ENCODE measurements at regions not wholly inside any gene's neighbourhood (a gene's known extent, or its start where the extent isn't known, plus 50 kb on each side); places are given as distances from the start of the nearest gene placed in this dataset.
"Not testable (repeated sequence)": the region's sequence is repeated elsewhere in the genome, so short reads cannot be mapped to it uniquely, and the experiment has no call there.

DNA sequence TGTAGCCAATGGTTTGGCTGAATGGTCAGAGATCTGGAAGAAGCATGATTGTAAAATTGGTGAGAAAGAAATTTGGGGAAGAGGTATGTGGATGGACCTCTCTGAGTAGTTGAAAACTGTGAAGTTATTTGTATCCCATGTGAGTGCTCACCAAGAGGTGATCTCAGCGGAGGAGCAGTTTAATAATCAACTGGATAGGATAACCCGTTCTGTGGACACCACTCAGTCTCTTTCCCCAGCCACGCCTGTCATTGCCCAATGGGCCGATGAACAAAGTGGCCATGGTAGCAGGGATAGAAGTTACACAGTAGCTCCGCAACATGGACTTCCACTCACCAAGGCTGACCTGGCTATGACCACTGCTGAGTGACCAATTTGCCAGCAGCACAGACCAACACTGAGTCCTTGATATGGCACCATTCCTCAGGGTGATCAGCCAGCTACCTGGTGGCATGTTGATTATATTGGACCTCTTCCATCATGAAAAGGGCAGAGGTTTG, 257.4 kb upstream of the ATXN7L3B start (continued):
- TF ChIP-seq REST (IDR thresholded peaks at IDR 0.05; ENCODE audit: unreplicated experiment): no peak
- TF ChIP-seq CTCF (conservative IDR thresholded peaks at IDR 0.05; ENCODE audit: low read depth in 2 of 2): no peak
- no peak for TF ChIP-seq POLR2AphosphoS5 (IDR thresholded peaks at IDR 0.05; ENCODE audit: low read depth)

GRCh38 chr12:74281401-74282180, 256.0 kb upstream of the ATXN7L3B start:
- H3K9me3 Mint-ChIP-seq: peaks cover 18% of the 10 kb centered on the region

GRCh38 chr12:74283646-74284045, 254.0 kb upstream of the ATXN7L3B start:
- H3K9me3 Mint-ChIP-seq: no peaks in the 10 kb centered on the region
- no peaks in the 10 kb centered on the region for H4K20me1 ChIP-seq (replicated peaks; ENCODE audit: insufficient read depth)

More at GRCh38 chr12:74281401-74282180, 256.0 kb upstream of the ATXN7L3B start:
- H3K4me3 Mint-ChIP-seq; ATAC-seq; H3K27me3 ChIP-seq (ENCODE audit: insufficient read depth); H3K9me2 ChIP-seq (ENCODE audit: insufficient read depth); H3K4me3 ChIP-seq; H3K79me2 ChIP-seq (replicated peaks; ENCODE audit: insufficient read depth); H3K4me2 ChIP-seq; H3K36me3 Mint-ChIP-seq (ENCODE audit: low read depth); H3K4me1 Mint-ChIP-seq; H3K27ac ChIP-seq (ENCODE audit: low read depth); H4K20me1 ChIP-seq (replicated peaks; ENCODE audit: insufficient read depth); H3F3A ChIP-seq (replicated peaks; ENCODE audit: low read depth); DNase-seq (ENCODE audit: low spot score); H3K36me3 ChIP-seq (ENCODE audit: insufficient read depth); H3K27ac Mint-ChIP-seq; H3K4me1 ChIP-seq (ENCODE audit: insufficient read depth); H2AFZ ChIP-seq; H3K27me3 Mint-ChIP-seq (ENCODE audit: insufficient read depth, low read depth, poor library complexity): not testable (repeated sequence)

More at GRCh38 chr12:74283646-74284045, 254.0 kb upstream of the ATXN7L3B start:
- H3K4me3 ChIP-seq: no peak overlapping the region
- no peak overlapping the region for H3K4me2 ChIP-seq
- no peak overlapping the region for H3K4me3 Mint-ChIP-seq
- H3K27me3 ChIP-seq (ENCODE audit: insufficient read depth): no peaks in the 10 kb centered on the region
- DNase-seq (ENCODE audit: low spot score): no peak
- H3K27ac ChIP-seq (ENCODE audit: low read depth): no peak overlapping the region
- no peaks in the 10 kb centered on the region for H3K36me3 ChIP-seq (ENCODE audit: insufficient read depth)
- no peaks in the 10 kb centered on the region for H3K79me2 ChIP-seq (replicated peaks; ENCODE audit: insufficient read depth)
- no peaks in the 10 kb centered on the region for H3K9me2 ChIP-seq (ENCODE audit: insufficient read depth)
- no peak for ATAC-seq
- no peaks in the 10 kb centered on the region for H3F3A ChIP-seq (replicated peaks; ENCODE audit: low read depth)
- TF ChIP-seq ZNF331 (CRISPR knock-in tag; IDR thresholded peaks at IDR 0.05; ENCODE audit: low read depth): no peak
- TF ChIP-seq ETS1 (IDR thresholded peaks at IDR 0.05): no peak
- no peak for TF ChIP-seq STAT1 (IDR thresholded peaks at IDR 0.05; ENCODE audit: unreplicated experiment)
- TF ChIP-seq POLR2AphosphoS5 (IDR thresholded peaks at IDR 0.05; ENCODE audit: low read depth): no peak
- no peak for TF ChIP-seq EZH2 (IDR thresholded peaks at IDR 0.05; ENCODE audit: low read depth, unreplicated experiment)
- H3K27ac Mint-ChIP-seq: no peak overlapping the region
- no peaks in the 10 kb centered on the region for H3K27me3 Mint-ChIP-seq (ENCODE audit: insufficient read depth, low read depth, poor library complexity)
- no peaks in the 10 kb centered on the region for H3K36me3 Mint-ChIP-seq (ENCODE audit: low read depth)
- H3K4me1 Mint-ChIP-seq: peaks cover 8% of the 10 kb centered on the region
- H3K4me1 ChIP-seq (ENCODE audit: insufficient read depth): peaks cover 9% of the 10 kb centered on the region
- H2AFZ ChIP-seq: no peak overlapping the region

All from GM23338 (cell line).